Stimulated activated CD4-positive, alpha-beta T cell treated with anti-CD3 and anti-CD28 coated beads, Interleukin-1b, Interleukin-23, amount 100 ng/mL, for 48 hours (primary cell): ENCODE measurements at regions not wholly inside any gene's neighbourhood (a gene's known extent, or its start where the extent isn't known, plus 50 kb on each side); places are given as distances from the start of the nearest gene placed in this dataset.

ENCODE experiments used
- DNase-seq: peaks from one replicate; pipeline ENCODE4 v3.0.0-alpha.2; 2020

GRCh38 chr22:49619301-49619700 is 208.4 kb downstream of the BRD1 start:
- DNase-seq: no peak

- no peak for DNase-seq
These were observed 209.1 kb downstream of the BRD1 start for GRCh38 chr22:49618677-49618953.

- DNase-seq: no peak
These were observed 209.6 kb downstream of the BRD1 start for GRCh38 chr22:49617866-49618676.

- no peak for DNase-seq
These were observed 210.4 kb downstream of the BRD1 start for GRCh38 chr22:49617264-49617663.

- DNase-seq: no peak
These were observed 211.1 kb downstream of the BRD1 start for GRCh38 chr22:49616356-49617231.

GRCh38 chr22:49614966-49615965 is 212.4 kb downstream of the BRD1 start:
- DNase-seq: no peak

- no peak for DNase-seq
These were observed 214.0 kb downstream of the BRD1 start for GRCh38 chr22:49613511-49614270.

GRCh38 chr22:49613108-49613507 is 214.6 kb downstream of the BRD1 start:
- no peak for DNase-seq

- DNase-seq: no peak
These were observed 218.3 kb downstream of the BRD1 start for GRCh38 chr22:49609207-49609876.

GRCh38 chr22:49608660-49609059 is 219.0 kb downstream of the BRD1 start:
- no peak for DNase-seq

GRCh38 chr22:49608228-49608627 is 219.4 kb downstream of the BRD1 start:
- DNase-seq: no peak

- no peak for DNase-seq
These were observed 219.9 kb downstream of the BRD1 start for GRCh38 chr22:49607821-49608220.

GRCh38 chr22:49606562-49607290 is 220.9 kb downstream of the BRD1 start:
- no peak for DNase-seq

- DNase-seq: no peak
These were observed 222.9 kb downstream of the BRD1 start for GRCh38 chr22:49604732-49605302.

GRCh38 chr22:49603016-49603415 is 224.7 kb downstream of the BRD1 start:
- no peak for DNase-seq

GRCh38 chr22:49602481-49602880 is 225.2 kb downstream of the BRD1 start:
- no peak for DNase-seq

- DNase-seq: no peak
These were observed 225.9 kb downstream of the BRD1 start for GRCh38 chr22:49601614-49602321.

GRCh38 chr22:49600891-49601431 is 226.7 kb downstream of the BRD1 start:
- DNase-seq: no peak

GRCh38 chr22:49600468-49600867 is 227.2 kb downstream of the BRD1 start:
- no peak for DNase-seq
